ENCODE measurements at regions not wholly inside any gene's neighbourhood (a gene's known extent, or its start where the extent isn't known, plus 50 kb on each side); places are given as distances from the start of the nearest gene placed in this dataset.

DNA sequence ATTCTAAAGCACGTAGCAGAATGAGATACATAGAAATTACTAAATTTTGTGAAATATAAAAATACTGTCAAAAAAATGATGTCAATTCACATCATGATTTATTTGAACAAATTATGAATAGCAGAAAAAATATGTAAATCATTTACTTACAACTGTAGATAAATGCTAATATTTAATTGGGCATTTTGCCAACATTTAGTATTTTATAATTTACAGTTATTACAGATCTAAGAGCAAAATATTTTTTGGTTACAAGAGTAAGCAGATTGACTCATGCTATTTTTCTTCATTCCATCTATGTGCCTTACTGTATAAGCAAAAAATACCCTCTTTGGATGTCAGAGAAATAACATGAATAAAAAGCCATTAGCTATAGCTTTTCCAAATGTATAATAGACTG lies 282.3 kb upstream of the RGS18 start:
- Histone ChIP-seq H2AFZ (ENCODE audit: low read length) (no peak overlapping the region), H3K9ac (ENCODE audit: insufficient read depth, low read length) (no peak overlapping the region), H3K4me3 (replicated peaks in 1 of 4; ENCODE audit: control extremely low read depth in 1 of 4, insufficient read depth in 1 of 4, low read depth in 3 of 4, low read length in 4 of 4) (no peak overlapping the region), H4K20me1 (ENCODE audit: control insufficient read depth, extremely low read depth, insufficient read depth, low read length) (no peaks in the 10 kb centered on the region), H3K79me2 (ENCODE audit: control insufficient read depth, insufficient read depth, low read length) (no peaks in the 10 kb centered on the region), H3K9me3 (ENCODE audit: control insufficient read depth, insufficient read depth, low read depth, low read length) (no peaks in the 10 kb centered on the region), H3K27me3 (ENCODE audit: control insufficient read depth, insufficient read depth, low read length) (no peaks in the 10 kb centered on the region), H3K4me2 (ENCODE audit: extremely low read depth, insufficient read depth, low read length) (no peak overlapping the region), H3K4me1 (ENCODE audit: control insufficient read depth, extremely low read depth, insufficient read depth, low read length) (no peaks in the 10 kb centered on the region), H3K27ac (ENCODE audit: insufficient read depth, low read length) (no peak overlapping the region), H3K36me3 (ENCODE audit: control insufficient read depth, insufficient read depth, low read length) (no peaks in the 10 kb centered on the region)
- no peak for TF ChIP-seq EZH2 (IDR thresholded peaks at IDR 0.05; ENCODE audit: low read length, missing control alignments)
- TF ChIP-seq, protein P1, sequence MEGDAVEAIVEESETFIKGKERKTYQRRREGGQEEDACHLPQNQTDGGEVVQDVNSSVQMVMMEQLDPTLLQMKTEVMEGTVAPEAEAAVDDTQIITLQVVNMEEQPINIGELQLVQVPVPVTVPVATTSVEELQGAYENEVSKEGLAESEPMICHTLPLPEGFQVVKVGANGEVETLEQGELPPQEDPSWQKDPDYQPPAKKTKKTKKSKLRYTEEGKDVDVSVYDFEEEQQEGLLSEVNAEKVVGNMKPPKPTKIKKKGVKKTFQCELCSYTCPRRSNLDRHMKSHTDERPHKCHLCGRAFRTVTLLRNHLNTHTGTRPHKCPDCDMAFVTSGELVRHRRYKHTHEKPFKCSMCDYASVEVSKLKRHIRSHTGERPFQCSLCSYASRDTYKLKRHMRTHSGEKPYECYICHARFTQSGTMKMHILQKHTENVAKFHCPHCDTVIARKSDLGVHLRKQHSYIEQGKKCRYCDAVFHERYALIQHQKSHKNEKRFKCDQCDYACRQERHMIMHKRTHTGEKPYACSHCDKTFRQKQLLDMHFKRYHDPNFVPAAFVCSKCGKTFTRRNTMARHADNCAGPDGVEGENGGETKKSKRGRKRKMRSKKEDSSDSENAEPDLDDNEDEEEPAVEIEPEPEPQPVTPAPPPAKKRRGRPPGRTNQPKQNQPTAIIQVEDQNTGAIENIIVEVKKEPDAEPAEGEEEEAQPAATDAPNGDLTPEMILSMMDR (conservative IDR thresholded peaks at IDR 0.05 in 1 of 2, IDR thresholded peaks at IDR 0.05 in 1 of 2; ENCODE audit: low read depth in 1 of 2, low read length in 2 of 2): no peak
- no peak for DNase-seq (ENCODE audit: low read depth in 2 of 2)

DNA sequence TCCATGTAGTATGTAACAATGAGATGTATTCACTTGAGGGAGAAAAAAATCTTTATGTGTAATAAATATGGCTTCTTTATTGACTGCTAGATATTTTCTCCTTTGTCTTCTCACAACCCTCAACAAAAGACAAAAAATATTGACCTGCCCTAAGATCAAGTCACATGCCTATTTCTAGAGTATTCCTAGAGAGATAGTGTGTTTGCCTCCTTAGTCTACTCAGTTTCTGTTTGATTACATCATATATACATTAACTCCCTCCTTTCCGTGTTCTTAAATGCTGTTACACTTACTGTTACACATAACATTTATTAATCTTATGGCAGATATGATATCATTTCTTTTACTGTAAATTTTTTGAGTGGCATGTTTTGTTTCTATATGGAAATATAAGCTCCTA lies 281.6 kb upstream of the RGS18 start:
- no peak overlapping the region for H2AFZ ChIP-seq (ENCODE audit: low read length)
- TF ChIP-seq, protein P1 (conservative IDR thresholded peaks at IDR 0.05 in 1 of 2, IDR thresholded peaks at IDR 0.05 in 1 of 2; ENCODE audit: low read depth in 1 of 2, low read length in 2 of 2): no peak
- TF ChIP-seq EZH2 (IDR thresholded peaks at IDR 0.05; ENCODE audit: low read length, missing control alignments): no peak
- no peaks in the 10 kb centered on the region for H3K4me1 ChIP-seq (ENCODE audit: control insufficient read depth, extremely low read depth, insufficient read depth, low read length)
- H3K4me3 ChIP-seq (replicated peaks in 1 of 4; ENCODE audit: control extremely low read depth in 1 of 4, insufficient read depth in 1 of 4, low read depth in 3 of 4, low read length in 4 of 4): no peak overlapping the region
- no peak overlapping the region for H3K9ac ChIP-seq (ENCODE audit: insufficient read depth, low read length)
- no peaks in the 10 kb centered on the region for H3K9me3 ChIP-seq (ENCODE audit: control insufficient read depth, insufficient read depth, low read depth, low read length)
- no peaks in the 10 kb centered on the region for H4K20me1 ChIP-seq (ENCODE audit: control insufficient read depth, extremely low read depth, insufficient read depth, low read length)
- no peak overlapping the region for H3K4me2 ChIP-seq (ENCODE audit: extremely low read depth, insufficient read depth, low read length)
- H3K36me3 ChIP-seq (ENCODE audit: control insufficient read depth, insufficient read depth, low read length): no peaks in the 10 kb centered on the region
- no peaks in the 10 kb centered on the region for H3K27me3 ChIP-seq (ENCODE audit: control insufficient read depth, insufficient read depth, low read length)
- H3K79me2 ChIP-seq (ENCODE audit: control insufficient read depth, insufficient read depth, low read length): no peaks in the 10 kb centered on the region
- no peak for DNase-seq (ENCODE audit: low read depth in 2 of 2)
- H3K27ac ChIP-seq (ENCODE audit: insufficient read depth, low read length): no peak overlapping the region

DNA sequence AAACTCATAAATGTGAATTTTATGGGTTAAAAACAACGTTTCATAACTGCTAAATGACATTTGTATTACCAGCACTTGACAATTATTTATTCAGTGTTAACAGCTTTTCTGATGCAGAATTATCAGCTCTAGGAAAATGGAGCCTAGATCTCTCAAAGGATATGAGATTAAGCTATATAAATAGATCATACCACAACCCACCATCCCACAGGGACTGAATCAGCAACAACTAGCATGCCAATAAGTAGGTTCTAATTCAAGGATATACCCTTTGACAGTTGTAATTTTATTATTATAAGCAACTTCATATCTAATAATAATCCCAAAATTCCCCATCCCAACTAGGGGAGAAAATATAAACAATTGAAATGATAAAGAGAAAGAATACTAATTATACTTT lies 275.4 kb upstream of the RGS18 start:
- no peak overlapping the region for H2AFZ ChIP-seq (ENCODE audit: low read length)
- H3K27ac ChIP-seq (ENCODE audit: insufficient read depth, low read length): no peak overlapping the region
- no peak overlapping the region for H3K9ac ChIP-seq (ENCODE audit: insufficient read depth, low read length)
- no peaks in the 10 kb centered on the region for H3K36me3 ChIP-seq (ENCODE audit: control insufficient read depth, insufficient read depth, low read length)
- DNase-seq (ENCODE audit: low read depth in 2 of 2): no peak
- H3K4me2 ChIP-seq (ENCODE audit: extremely low read depth, insufficient read depth, low read length): no peak overlapping the region
- no peaks in the 10 kb centered on the region for H3K9me3 ChIP-seq (ENCODE audit: control insufficient read depth, insufficient read depth, low read depth, low read length)
- no peaks in the 10 kb centered on the region for H3K79me2 ChIP-seq (ENCODE audit: control insufficient read depth, insufficient read depth, low read length)
- H3K4me3 ChIP-seq (replicated peaks in 1 of 4; ENCODE audit: control extremely low read depth in 1 of 4, insufficient read depth in 1 of 4, low read depth in 3 of 4, low read length in 4 of 4): no peak overlapping the region
- TF ChIP-seq, protein P1 (conservative IDR thresholded peaks at IDR 0.05 in 1 of 2, IDR thresholded peaks at IDR 0.05 in 1 of 2; ENCODE audit: low read depth in 1 of 2, low read length in 2 of 2): no peak
- H3K4me1 ChIP-seq (ENCODE audit: control insufficient read depth, extremely low read depth, insufficient read depth, low read length): no peaks in the 10 kb centered on the region
- no peaks in the 10 kb centered on the region for H3K27me3 ChIP-seq (ENCODE audit: control insufficient read depth, insufficient read depth, low read length)
- H4K20me1 ChIP-seq (ENCODE audit: control insufficient read depth, extremely low read depth, insufficient read depth, low read length): no peaks in the 10 kb centered on the region

All from fibroblast of lung (primary cell).